Ishikawa (cell line): ENCODE measurements at regions not wholly inside any gene's neighbourhood (a gene's known extent, or its start where the extent isn't known, plus 50 kb on each side); places are given as distances from the start of the nearest gene placed in this dataset.

Source experiments
- CEBPB ChIP-seq: IDR thresholded peaks from 2 replicates; pipeline ENCODE4 v1.6.1; 2012
- CREB1 ChIP-seq: IDR thresholded peaks from 2 replicates; pipeline ENCODE4 v1.6.1; 2012; ENCODE audit warnings: low read depth
- EGR1 ChIP-seq: IDR thresholded peaks from 2 replicates; pipeline ENCODE4 v1.6.1; 2012
- EP300 ChIP-seq: IDR thresholded peaks from 2 replicates; pipeline ENCODE4 v1.6.1; 2012; ENCODE audit warnings: borderline replicate concordance
- FOXM1 ChIP-seq: IDR thresholded peaks from 2 replicates; pipeline ENCODE4 v1.6.1; 2012; ENCODE audit warnings: low read depth, borderline replicate concordance
- NFIC ChIP-seq: IDR thresholded peaks from 2 replicates; pipeline ENCODE4 v1.6.1; 2012
- RAD21 ChIP-seq: IDR thresholded peaks from 2 replicates; pipeline ENCODE4 v1.6.1; 2012; ENCODE audit warnings: low read depth
- TAF1 ChIP-seq: IDR thresholded peaks from 2 replicates; pipeline ENCODE4 v1.6.1; 2012; ENCODE audit warnings: low read depth, mild to moderate bottlenecking
- TCF12 ChIP-seq: IDR thresholded peaks from 2 replicates; pipeline ENCODE4 v1.6.1; 2012; ENCODE audit warnings: low read depth
- TEAD4 ChIP-seq: IDR thresholded peaks from 2 replicates; pipeline ENCODE4 v1.6.1; 2012
- YY1 ChIP-seq: IDR thresholded peaks from 2 replicates; pipeline ENCODE4 v1.6.1; 2012; ENCODE audit warnings: low read depth
- ZBTB7A ChIP-seq: IDR thresholded peaks from 2 replicates; pipeline ENCODE4 v1.6.1; 2012; ENCODE audit warnings: low read depth
- TF ChIP-seq, protein P1 (sequence below): IDR thresholded peaks from 2 replicates; pipeline ENCODE4 v1.6.1; 2012; ENCODE audit warnings: low read depth, mild to moderate bottlenecking
- TF ChIP-seq, protein P2 (sequence below): IDR thresholded peaks from 2 replicates; pipeline ENCODE4 v1.6.1; 2012
- TF ChIP-seq, protein P3 (sequence below): IDR thresholded peaks from 2 replicates; pipeline ENCODE4 v1.6.1; 2012

DNA sequence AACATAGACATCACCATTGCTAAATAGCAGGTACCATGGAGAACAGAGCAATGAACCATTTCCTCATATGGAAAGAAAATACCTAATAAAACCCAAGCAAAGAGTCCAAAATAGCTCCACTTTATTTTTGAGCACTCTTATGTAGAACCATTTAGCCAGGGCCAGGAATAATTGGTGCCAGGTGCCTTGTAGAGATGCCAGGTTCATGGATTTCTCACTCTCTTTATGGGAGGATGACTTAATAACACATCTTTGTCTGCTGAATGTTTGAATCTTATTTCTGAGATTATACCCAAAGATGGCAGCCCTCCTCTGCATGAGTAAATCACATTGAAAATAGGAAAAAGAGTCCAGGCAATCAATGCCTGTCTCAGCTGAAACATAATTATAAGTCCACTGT, 212.3 kb upstream of the SFRP2 start:
- TF ChIP-seq TCF12: no peak
- TF ChIP-seq TAF1: no peak
- TF ChIP-seq, protein P1, sequence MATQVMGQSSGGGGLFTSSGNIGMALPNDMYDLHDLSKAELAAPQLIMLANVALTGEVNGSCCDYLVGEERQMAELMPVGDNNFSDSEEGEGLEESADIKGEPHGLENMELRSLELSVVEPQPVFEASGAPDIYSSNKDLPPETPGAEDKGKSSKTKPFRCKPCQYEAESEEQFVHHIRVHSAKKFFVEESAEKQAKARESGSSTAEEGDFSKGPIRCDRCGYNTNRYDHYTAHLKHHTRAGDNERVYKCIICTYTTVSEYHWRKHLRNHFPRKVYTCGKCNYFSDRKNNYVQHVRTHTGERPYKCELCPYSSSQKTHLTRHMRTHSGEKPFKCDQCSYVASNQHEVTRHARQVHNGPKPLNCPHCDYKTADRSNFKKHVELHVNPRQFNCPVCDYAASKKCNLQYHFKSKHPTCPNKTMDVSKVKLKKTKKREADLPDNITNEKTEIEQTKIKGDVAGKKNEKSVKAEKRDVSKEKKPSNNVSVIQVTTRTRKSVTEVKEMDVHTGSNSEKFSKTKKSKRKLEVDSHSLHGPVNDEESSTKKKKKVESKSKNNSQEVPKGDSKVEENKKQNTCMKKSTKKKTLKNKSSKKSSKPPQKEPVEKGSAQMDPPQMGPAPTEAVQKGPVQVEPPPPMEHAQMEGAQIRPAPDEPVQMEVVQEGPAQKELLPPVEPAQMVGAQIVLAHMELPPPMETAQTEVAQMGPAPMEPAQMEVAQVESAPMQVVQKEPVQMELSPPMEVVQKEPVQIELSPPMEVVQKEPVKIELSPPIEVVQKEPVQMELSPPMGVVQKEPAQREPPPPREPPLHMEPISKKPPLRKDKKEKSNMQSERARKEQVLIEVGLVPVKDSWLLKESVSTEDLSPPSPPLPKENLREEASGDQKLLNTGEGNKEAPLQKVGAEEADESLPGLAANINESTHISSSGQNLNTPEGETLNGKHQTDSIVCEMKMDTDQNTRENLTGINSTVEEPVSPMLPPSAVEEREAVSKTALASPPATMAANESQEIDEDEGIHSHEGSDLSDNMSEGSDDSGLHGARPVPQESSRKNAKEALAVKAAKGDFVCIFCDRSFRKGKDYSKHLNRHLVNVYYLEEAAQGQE: no peak
- no peak for TF ChIP-seq YY1
- TF ChIP-seq, protein P2, sequence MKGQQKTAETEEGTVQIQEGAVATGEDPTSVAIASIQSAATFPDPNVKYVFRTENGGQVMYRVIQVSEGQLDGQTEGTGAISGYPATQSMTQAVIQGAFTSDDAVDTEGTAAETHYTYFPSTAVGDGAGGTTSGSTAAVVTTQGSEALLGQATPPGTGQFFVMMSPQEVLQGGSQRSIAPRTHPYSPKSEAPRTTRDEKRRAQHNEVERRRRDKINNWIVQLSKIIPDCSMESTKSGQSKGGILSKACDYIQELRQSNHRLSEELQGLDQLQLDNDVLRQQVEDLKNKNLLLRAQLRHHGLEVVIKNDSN: no peak
- no peak for TF ChIP-seq ZBTB7A
- no peak for TF ChIP-seq CREB1
- TF ChIP-seq CEBPB: no peak
- no peak for TF ChIP-seq TEAD4
- TF ChIP-seq FOXM1: no peak
- no peak for TF ChIP-seq RAD21
- TF ChIP-seq, protein P3, sequence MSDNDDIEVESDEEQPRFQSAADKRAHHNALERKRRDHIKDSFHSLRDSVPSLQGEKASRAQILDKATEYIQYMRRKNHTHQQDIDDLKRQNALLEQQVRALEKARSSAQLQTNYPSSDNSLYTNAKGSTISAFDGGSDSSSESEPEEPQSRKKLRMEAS: no peak
- no peak for TF ChIP-seq NFIC
- TF ChIP-seq EP300: no peak
- no peak for TF ChIP-seq EGR1

DNA sequence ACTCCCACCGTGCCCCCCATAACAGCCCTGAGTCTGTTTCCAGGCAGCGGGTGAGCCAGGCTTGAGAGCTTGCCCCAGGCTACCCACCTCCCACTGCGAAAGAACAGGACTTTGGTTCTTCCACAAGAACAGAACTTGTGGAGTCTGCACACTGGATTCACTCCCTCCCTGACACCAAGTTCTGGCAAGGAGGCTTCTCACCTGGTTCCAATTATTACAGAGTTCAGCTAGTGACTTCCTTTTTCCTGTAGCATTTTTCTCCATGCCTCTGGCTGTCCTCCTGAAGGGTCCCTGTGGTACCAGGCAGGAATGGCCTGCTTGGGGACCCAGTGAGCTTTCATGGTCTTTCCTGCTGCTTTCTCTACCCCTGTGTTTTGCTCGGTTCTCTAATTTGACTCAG, 208.6 kb upstream of the SFRP2 start:
- TF ChIP-seq TAF1: no peak
- no peak for TF ChIP-seq CREB1
- no peak for TF ChIP-seq EGR1
- no peak for TF ChIP-seq FOXM1
- TF ChIP-seq EP300: no peak
- TF ChIP-seq ZBTB7A: no peak

DNA sequence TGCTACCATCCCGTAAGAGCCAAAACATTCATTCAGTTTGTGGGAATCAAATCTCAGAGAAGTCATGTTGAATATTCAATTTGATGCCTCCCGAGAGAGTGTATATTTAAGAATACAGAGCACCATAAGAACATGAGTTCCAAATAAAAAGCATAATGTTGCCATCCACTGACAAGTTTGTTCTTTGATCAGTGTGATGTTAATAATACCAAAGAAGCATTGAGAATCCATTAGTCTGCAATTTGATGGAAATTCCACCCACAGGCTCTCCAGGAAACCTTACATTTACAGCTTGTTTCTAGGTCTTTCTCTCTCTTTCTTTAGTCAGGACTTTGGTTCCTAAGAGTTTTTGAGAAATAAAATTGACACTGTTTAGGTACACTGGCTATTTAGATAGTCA, 200.6 kb upstream of the SFRP2 start:
- TF ChIP-seq TCF12 (no peak), EP300 (no peak), TEAD4 (no peak), TAF1 (no peak), CEBPB (no peak), YY1 (no peak), FOXM1 (no peak), EGR1 (no peak), ZBTB7A (no peak), CREB1 (no peak)
- TF ChIP-seq, protein P2: no peak

DNA sequence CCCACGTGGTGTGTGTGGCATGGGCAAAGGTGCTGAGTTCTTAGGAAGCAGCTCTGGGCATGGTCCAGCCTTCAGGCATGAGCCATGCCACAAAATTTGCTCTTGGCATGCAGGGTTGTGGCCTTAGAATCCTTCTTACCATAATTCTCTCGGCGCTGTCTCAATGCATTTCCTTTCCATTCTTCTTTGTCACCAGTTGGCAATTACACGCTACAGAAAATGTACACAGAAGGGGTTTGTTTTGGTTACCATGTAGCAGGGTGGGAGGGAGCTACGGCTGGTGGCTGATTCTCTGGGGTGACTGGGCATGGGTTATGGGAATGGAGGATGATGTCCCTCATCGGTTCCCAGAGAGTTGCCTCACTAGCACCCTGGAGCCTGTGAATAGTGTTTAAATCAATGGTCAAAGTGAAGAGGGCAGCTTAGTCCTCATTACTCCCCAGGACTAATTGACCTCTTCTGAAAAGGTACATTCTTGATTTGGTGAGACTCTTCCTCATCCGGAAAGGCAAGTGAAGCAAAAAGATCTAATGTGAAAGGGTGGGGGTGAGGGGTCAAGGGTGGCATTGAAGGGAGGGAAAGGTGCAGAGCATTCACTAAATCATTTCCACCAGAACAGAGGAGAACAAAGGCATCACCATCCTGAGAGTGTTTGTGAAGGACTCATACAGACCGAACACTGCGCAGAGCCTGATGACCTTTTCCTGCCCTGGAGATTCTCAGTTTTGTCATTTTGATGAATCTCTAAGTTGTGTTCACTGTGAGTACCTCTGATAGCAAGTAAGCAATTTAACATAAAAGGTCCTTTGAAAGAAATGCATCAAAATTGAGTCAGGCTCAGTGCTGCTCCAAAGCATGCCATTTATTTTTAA, 199.8 kb upstream of the SFRP2 start:
- TF ChIP-seq YY1 (no peak), NFIC (no peak), CEBPB (no peak), FOXM1 (no peak)
- TF ChIP-seq, protein P2: no peak

DNA sequence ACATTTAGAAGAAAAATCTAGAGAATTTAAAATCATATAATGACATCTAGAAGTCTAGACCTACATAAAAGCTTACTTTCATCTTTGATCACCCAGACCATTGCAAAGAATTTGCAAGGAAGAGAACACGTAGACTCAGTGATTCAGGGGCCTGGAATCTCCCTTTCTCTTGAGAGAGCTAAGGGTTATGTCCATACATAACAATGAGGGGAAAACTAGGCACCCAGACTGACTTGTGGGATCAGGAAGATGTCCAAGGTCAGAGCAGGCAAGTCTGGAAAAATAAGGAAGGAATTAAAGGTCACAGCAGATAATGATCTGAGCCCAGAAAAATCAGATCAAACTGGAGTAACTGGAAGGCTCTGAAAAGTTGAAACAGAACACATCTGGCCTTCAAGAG, 198.4 kb upstream of the SFRP2 start:
- TF ChIP-seq CREB1: no peak
- no peak for TF ChIP-seq YY1
- TF ChIP-seq ZBTB7A: no peak
- TF ChIP-seq CEBPB: no peak
- no peak for TF ChIP-seq EGR1
- no peak for TF ChIP-seq TAF1
- no peak for TF ChIP-seq EP300
- no peak for TF ChIP-seq TEAD4
- TF ChIP-seq RAD21: no peak
- TF ChIP-seq, protein P1: no peak
- TF ChIP-seq, protein P2: no peak
- TF ChIP-seq FOXM1: no peak
- no peak for TF ChIP-seq TCF12
- no peak for TF ChIP-seq NFIC
- TF ChIP-seq, protein P3: no peak
